CD14-positive monocyte (primary cell): ENCODE measurements at regions not wholly inside any gene's neighbourhood (a gene's known extent, or its start where the extent isn't known, plus 50 kb on each side); places are given as distances from the start of the nearest gene placed in this dataset.

Experiments used
- DNase-seq, 3 donors: peaks; one replicate each; pipeline ENCODE4 v3.0.0-alpha.2; 2011 to 2022
- H2AFZ ChIP-seq: 2 replicates; pipeline ENCODE4 v1.6.0; 2012; ENCODE audit warnings: mild to moderate bottlenecking, low read depth, low read length, inconsistent platforms; ENCODE audit not compliant: insufficient read depth, poor library complexity, severe bottlenecking
- H3K27ac ChIP-seq, 2 donors: 1 replicate in 1 of 2; 2 replicates in 1 of 2; pipeline ENCODE4 v1.5.1; 2012 to 2013; ENCODE audit warnings: low read length in 2 of 2, control low read depth in 1 of 2, inconsistent platforms in 1 of 2, low read depth in 1 of 2, mild to moderate bottlenecking in 1 of 2
- H3K27me3 ChIP-seq, 2 donors: one replicate each; pipeline versions ENCODE4 v1.6.0 to v1.6.1; 2011 to 2013; ENCODE audit warnings: low read length in 2 of 2; ENCODE audit not compliant: control insufficient read depth in 2 of 2, insufficient read depth in 2 of 2
- H3K36me3 ChIP-seq, 2 donors: replicated peaks in 1 of 2; 1 replicate in 1 of 2; 2 replicates in 1 of 2; pipeline versions ENCODE4 v1.5.1 to v1.6.1; 2012 to 2013; ENCODE audit warnings: low read length in 2 of 2, control low read depth in 1 of 2, inconsistent platforms in 1 of 2, mild to moderate bottlenecking in 1 of 2; ENCODE audit not compliant: insufficient read depth in 2 of 2, control insufficient read depth in 1 of 2
- H3K4me1 ChIP-seq, 2 donors: 1 replicate in 1 of 2; 2 replicates in 1 of 2; pipeline versions ENCODE4 v1.5.1 to v1.6.1; 2012 to 2013; ENCODE audit warnings: low read length in 2 of 2, control low read depth in 1 of 2, inconsistent platforms in 1 of 2, mild to moderate bottlenecking in 1 of 2, moderate library complexity in 1 of 2; ENCODE audit not compliant: insufficient read depth in 2 of 2, control insufficient read depth in 1 of 2
- H3K4me2 ChIP-seq: replicated peaks from 2 replicates; pipeline ENCODE3; 2012; ENCODE audit warnings: low read length, moderate library complexity, mild to moderate bottlenecking; ENCODE audit not compliant: poor library complexity, severe bottlenecking; ENCODE audit errors: extremely low read depth
- H3K4me3 ChIP-seq, 3 experiments: fragments of 200-600 bp in 1 of 3; sonication (generic) in 1 of 3; replicated peaks in 1 of 3; 1 replicate in 2 of 3; 2 replicates in 1 of 3; pipeline ENCODE4 v1.5.1; 2011 to 2013; ENCODE audit warnings: low read length in 3 of 3, mild to moderate bottlenecking in 3 of 3, control low read depth in 2 of 3, low read depth in 2 of 3, inconsistent platforms in 1 of 3, moderate library complexity in 1 of 3
- H3K79me2 ChIP-seq: 2 replicates; pipeline ENCODE4 v1.6.0; 2012; ENCODE audit warnings: mild to moderate bottlenecking, control low read depth, inconsistent platforms, low read length, moderate library complexity; ENCODE audit not compliant: insufficient read depth
- H3K9ac ChIP-seq: 2 replicates; pipeline ENCODE4 v1.6.0; 2017; ENCODE audit warnings: low read length, mild to moderate bottlenecking; ENCODE audit not compliant: insufficient read depth, poor library complexity, severe bottlenecking
- H3K9me3 ChIP-seq, 2 donors: replicated peaks in 1 of 2; 1 replicate in 1 of 2; 2 replicates in 1 of 2; pipeline versions ENCODE4 v1.5.1 to v1.6.1; 2012 to 2013; ENCODE audit warnings: low read length in 2 of 2, control low read depth in 1 of 2; ENCODE audit not compliant: control insufficient read depth in 1 of 2, insufficient read depth in 1 of 2
- H4K20me1 ChIP-seq: 2 replicates; pipeline ENCODE4 v1.6.0; 2012; ENCODE audit warnings: mild to moderate bottlenecking, low read length, control low read depth, moderate library complexity; ENCODE audit not compliant: insufficient read depth
- H3K27ac Mint-ChIP-seq, 7 donors: one replicate each; pipeline ENCODE4 v1.8.0; 2020; ENCODE audit warnings: mild to moderate bottlenecking in 7 of 7, mixed read lengths in 7 of 7, moderate library complexity in 6 of 7, inconsistent platforms in 2 of 7
- H3K27me3 Mint-ChIP-seq, 3 donors: one replicate each; pipeline ENCODE4 v1.8.0; 2021 to 2022; ENCODE audit warnings: low read depth in 3 of 3, mild to moderate bottlenecking in 3 of 3, mixed read lengths in 3 of 3, moderate library complexity in 3 of 3, inconsistent platforms in 1 of 3
- H3K36me3 Mint-ChIP-seq, 2 donors: one replicate each; pipeline ENCODE4 v1.8.0; 2020; ENCODE audit warnings: mixed read lengths in 2 of 2, inconsistent platforms in 1 of 2, mild to moderate bottlenecking in 1 of 2
- H3K4me1 Mint-ChIP-seq: one replicate; pipeline ENCODE4 v1.8.0; 2020; ENCODE audit warnings: mild to moderate bottlenecking, mixed read lengths
- H3K4me3 Mint-ChIP-seq, 2 donors: one replicate each; pipeline ENCODE4 v1.8.0; 2020; ENCODE audit warnings: mild to moderate bottlenecking in 2 of 2, mixed read lengths in 2 of 2, moderate library complexity in 1 of 2
- H3K9me3 Mint-ChIP-seq, 7 donors: one replicate each; pipeline ENCODE4 v1.8.0; 2020 to 2022; ENCODE audit warnings: mixed read lengths in 7 of 7, mild to moderate bottlenecking in 6 of 7, moderate library complexity in 6 of 7, inconsistent platforms in 2 of 7
- CTCF ChIP-seq: fragments of 200-600 bp; IDR thresholded peaks from one replicate; pipeline ENCODE4 v1.8.0; 2022; ENCODE audit warnings: antibody characterized with exemption, mild to moderate bottlenecking
- WGBS: methylation state at CpG from one replicate; pipeline ENCODE4 v1.1.5; 2013; ENCODE audit warnings: missing lambda C conversion rate; ENCODE audit not compliant: insufficient coverage; 5-methylcytosine and 5-hydroxymethylcytosine counted together
- intact Hi-C, 2 donors: fragments of 100-400 bp; cut with micrococcal nuclease; formaldehyde crosslinking; loops; one replicate each; pipeline versions ENCODE4 v1.15.0 to v1.15.1; 2023

DNA sequence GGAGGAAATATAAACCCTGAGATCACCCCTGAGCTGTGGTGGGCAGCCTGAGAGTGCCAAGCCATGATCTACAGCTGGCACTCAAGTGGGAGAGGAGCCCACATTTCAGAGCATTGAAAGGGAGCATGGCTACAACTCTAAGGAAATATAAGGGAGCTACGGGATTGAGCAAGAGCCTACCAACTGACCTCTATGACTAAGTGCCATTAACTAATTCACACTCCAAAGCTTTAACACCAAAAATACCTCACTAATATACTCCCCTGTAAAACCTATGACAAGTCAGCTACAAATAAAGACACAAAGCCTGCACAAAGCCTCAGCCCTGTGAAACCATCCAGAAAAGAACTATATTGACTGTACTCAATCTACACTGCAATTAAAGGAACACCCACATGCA is 286.8 kb upstream of the RPS23 start:
- no peaks in the 10 kb centered on the region for H3K4me1 Mint-ChIP-seq
- no peak overlapping the region for H3K27ac Mint-ChIP-seq
- no peak for TF ChIP-seq CTCF
- Histone ChIP-seq H3K4me1 (no peaks in the 10 kb centered on the region), H2AFZ (no peak overlapping the region), H3K79me2 (no peaks in the 10 kb centered on the region), H3K27ac (no peak overlapping the region), H3K9me3 (peaks cover 8 to 26% of the 10 kb centered on the region in 2 donors), H3K9ac (no peak overlapping the region), H3K27me3 (no peaks in the 10 kb centered on the region), H3K4me2 (no peak overlapping the region), H4K20me1 (no peaks in the 10 kb centered on the region), H3K4me3 (no peak overlapping the region), H3K36me3 (no peaks in the 10 kb centered on the region)
- no CpG with 5 or more reads among the region's 1 CpG for WGBS
- no peak overlapping the region for H3K4me3 Mint-ChIP-seq
- H3K9me3 Mint-ChIP-seq = peaks cover 0 to 18% (median 9%) of the 10 kb centered on the region in 7 donors
- DNase-seq = no peak
- H3K27me3 Mint-ChIP-seq = peaks cover 0 to 1% (median 0%) of the 10 kb centered on the region in 3 donors
- intact Hi-C loops = no loop called here
- H3K36me3 Mint-ChIP-seq = no peaks in the 10 kb centered on the region

GRCh38 chr5:82563745-82564144 is 285.6 kb upstream of the RPS23 start:
- no peak for TF ChIP-seq CTCF
- H3K4me1 Mint-ChIP-seq = no peaks in the 10 kb centered on the region
- H3K36me3 Mint-ChIP-seq = no peaks in the 10 kb centered on the region
- Histone ChIP-seq H3K4me2 (no peak overlapping the region), H3K9me3 (peaks cover 8 to 26% of the 10 kb centered on the region in 2 donors), H3K27ac (no peak overlapping the region), H4K20me1 (no peaks in the 10 kb centered on the region), H3K4me1 (no peaks in the 10 kb centered on the region), H3K79me2 (no peaks in the 10 kb centered on the region), H3K9ac (no peak overlapping the region), H3K36me3 (no peaks in the 10 kb centered on the region), H2AFZ (no peak overlapping the region), H3K27me3 (no peaks in the 10 kb centered on the region), H3K4me3 (no peak overlapping the region)
- no peak overlapping the region for H3K4me3 Mint-ChIP-seq
- H3K27ac Mint-ChIP-seq = no peak overlapping the region
- no peak for DNase-seq
- peaks cover 0 to 18% (median 9%) of the 10 kb centered on the region in 7 donors for H3K9me3 Mint-ChIP-seq
- intact Hi-C loops = no loop called here
- peaks cover 0 to 1% (median 0%) of the 10 kb centered on the region in 3 donors for H3K27me3 Mint-ChIP-seq
